ENCODE measurements at regions not wholly inside any gene's neighbourhood (a gene's known extent, or its start where the extent isn't known, plus 50 kb on each side); places are given as distances from the start of the nearest gene placed in this dataset.
"Not testable (repeated sequence)": the region's sequence is repeated elsewhere in the genome, so short reads cannot be mapped to it uniquely, and the experiment has no call there.

GRCh38 chr18:4527826-4528225 lies 72.7 kb upstream of the DLGAP1 start:
- DNase-seq: not testable (repeated sequence)

DNA sequence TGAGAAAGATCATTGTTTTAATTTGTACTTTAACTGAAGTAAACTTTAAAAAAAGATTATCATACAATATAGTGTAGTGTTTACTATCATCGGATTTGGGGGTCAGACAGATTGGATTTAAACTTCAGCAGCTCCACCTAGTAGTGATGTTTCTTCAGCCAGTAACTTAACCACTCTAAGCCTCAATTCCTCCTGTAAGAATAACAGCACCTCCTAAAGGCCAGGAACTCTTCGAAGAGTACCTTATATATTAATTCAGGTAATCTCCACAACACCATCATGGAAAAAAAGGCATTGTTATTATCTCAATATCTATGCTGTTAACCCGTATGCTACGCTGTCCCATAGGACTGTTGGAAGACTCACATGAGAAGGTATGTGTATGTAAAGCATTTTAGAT lies 69.0 kb upstream of the DLGAP1 start:
- no peak for DNase-seq

- no peak for DNase-seq
Measured at GRCh38 chr18:4511166-4511565, 56.1 kb upstream of the DLGAP1 start.

DNA sequence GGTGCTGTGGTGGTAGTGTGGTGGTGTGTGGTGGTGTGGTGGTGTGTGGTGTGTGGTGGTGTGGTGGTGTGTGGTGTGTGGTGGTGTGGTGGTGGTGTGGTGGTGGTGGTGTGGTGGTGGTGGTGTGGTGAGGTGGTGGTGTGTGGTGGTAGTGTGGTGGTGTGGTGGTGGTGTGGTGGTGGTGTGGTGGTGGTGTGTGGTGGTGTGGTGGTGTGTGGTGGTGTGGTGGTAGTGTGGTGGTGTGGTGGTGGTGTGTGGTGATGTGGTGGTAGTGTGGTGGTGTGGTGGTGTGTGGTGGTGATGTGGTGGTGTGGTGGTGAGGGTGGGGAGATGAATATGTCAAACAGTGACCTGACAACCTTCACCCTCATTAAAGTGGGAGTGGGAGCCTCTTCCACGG lies 55.6 kb upstream of the DLGAP1 start:
- DNase-seq: no peak

GRCh38 chr18:4510160-4510559 lies 55.1 kb upstream of the DLGAP1 start:
- no peak for DNase-seq

Measured in NCI-H1417 (cell line).